ENCODE measurements at regions not wholly inside any gene's neighbourhood (a gene's known extent, or its start where the extent isn't known, plus 50 kb on each side); places are given as distances from the start of the nearest gene placed in this dataset.

DNA sequence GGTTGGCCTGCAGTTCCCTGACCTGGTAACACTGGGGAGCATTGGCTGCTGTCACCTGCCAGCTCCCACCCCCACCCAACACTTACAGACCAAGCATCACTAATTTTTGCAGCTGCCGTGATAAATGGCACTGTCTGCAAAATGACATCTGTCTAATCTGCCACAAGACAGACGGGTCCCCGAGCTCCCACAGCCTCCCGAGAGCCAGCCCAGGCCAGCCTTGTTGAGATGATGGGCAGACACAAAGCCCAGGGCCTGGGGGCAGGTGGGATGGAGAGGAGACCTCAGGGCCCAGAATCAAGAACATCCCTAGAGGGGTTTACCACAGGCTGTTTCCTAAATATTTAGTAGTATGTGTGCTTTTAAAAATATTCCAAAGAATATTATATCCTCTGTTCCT is 203.4 kb downstream of the TBC1D2B start:
- TF ChIP-seq, protein P1, sequence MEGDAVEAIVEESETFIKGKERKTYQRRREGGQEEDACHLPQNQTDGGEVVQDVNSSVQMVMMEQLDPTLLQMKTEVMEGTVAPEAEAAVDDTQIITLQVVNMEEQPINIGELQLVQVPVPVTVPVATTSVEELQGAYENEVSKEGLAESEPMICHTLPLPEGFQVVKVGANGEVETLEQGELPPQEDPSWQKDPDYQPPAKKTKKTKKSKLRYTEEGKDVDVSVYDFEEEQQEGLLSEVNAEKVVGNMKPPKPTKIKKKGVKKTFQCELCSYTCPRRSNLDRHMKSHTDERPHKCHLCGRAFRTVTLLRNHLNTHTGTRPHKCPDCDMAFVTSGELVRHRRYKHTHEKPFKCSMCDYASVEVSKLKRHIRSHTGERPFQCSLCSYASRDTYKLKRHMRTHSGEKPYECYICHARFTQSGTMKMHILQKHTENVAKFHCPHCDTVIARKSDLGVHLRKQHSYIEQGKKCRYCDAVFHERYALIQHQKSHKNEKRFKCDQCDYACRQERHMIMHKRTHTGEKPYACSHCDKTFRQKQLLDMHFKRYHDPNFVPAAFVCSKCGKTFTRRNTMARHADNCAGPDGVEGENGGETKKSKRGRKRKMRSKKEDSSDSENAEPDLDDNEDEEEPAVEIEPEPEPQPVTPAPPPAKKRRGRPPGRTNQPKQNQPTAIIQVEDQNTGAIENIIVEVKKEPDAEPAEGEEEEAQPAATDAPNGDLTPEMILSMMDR (tag by site-specific recombination; IDR thresholded peaks at IDR 0.05): no peak
- TF ChIP-seq ZNF747 (tag by site-specific recombination; IDR thresholded peaks at IDR 0.05) (no peak), ZFP69B (tag by site-specific recombination; IDR thresholded peaks at IDR 0.05) (no peak)

Measured in HEK293 (cell line).